NCI-H2107 (cell line): ENCODE measurements at regions not wholly inside any gene's neighbourhood (a gene's known extent, or its start where the extent isn't known, plus 50 kb on each side); places are given as distances from the start of the nearest gene placed in this dataset.

Experiments used
- DNase-seq: peaks from one replicate; lab custom pipeline; 2025; lab: John Stamatoyannopoulos, UW

DNA sequence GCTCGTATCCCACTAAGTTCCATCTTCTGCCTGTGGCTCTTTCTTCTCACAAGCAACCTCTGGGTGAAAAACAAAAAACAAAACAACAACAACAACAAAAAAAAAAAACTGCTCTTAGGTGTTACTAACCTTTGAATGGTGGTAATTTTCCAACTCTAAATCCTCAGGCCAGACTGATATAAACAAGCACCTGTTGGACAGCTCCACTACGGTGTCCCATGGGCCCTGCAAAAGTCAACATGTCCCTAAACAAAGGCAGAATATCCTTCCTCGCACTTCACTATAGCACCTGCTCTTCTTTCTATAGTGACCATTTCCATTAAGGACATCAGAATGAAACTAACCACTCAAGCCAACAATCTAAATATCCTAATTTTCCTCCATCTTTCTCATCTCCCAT lies 54.6 kb upstream of the PARM1 start:
- DNase-seq: no peak

DNA sequence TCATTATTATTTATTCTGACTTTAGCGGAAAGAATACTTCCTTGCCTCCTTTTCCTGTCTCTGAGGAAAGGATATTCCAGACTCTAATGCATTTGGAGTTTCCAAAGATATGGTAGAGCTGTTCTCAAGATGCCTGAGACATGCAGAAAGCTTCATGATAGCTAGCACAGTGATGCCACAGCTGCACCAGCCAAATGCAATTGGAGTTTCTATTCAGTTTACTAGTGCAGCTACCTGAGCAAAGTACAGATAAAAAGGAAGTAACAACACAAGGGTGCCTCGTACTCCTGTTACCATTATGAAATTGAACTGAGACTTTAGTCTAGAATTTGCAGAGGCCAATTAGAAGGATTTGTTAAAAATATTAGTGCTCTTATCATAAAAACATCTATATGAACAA lies 57.5 kb upstream of the PARM1 start:
- no peak for DNase-seq

- no peak for DNase-seq
Observed at GRCh38 chr4:74874753-74875367, 58.1 kb upstream of the PARM1 start.

- DNase-seq: peak; percentile 0
Observed at GRCh38 chr4:74873545-74874301, 59.2 kb upstream of the PARM1 start.

DNA sequence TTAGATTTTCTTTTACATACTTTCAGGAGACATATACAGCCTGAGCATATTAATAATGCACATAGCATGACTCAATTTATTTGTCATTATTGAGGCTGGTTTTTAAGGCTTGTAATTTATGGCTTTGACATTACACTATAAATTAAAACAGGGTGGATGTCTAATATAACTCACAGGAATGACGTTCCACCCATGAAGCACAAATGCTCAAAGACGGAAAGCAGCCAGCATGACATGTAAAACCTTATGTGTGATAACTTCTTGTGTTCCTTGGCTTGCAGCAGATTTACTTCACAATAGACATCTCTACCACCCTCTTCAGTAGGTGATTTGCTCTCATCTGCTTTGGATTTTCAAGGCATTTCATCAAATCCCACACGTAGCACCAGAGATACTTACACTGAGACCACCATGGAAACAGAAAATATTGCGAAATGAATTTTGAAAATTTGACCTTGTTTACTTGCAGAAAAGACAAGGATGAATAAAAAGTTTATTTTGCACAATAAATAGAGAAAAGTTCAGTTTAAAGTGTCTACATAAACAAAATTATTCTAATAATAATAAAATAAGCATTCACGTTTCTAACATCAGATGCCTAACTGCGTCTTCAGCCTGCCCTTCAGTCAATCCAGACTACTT lies 64.7 kb upstream of the BTC start:
- DNase-seq: no peak

DNA sequence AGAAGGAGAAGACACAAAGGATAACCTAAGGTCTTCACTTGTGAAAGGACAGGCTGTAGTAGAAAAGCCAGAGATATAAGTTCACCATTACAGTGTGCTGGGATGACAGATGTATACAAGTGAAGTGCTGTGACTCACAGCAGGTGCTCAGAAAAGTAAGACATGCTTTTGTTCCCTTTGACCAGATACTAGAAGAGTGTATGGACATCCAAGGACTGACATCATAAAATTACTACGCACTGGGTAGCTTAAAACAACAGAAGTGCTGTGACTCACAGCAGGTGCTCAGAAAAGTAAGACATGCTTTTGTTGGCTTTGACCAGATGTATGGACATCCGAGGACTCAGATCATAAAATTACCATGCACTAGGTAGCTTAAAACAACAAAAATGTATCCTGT lies 61.6 kb upstream of the BTC start:
- DNase-seq: no peak

DNA sequence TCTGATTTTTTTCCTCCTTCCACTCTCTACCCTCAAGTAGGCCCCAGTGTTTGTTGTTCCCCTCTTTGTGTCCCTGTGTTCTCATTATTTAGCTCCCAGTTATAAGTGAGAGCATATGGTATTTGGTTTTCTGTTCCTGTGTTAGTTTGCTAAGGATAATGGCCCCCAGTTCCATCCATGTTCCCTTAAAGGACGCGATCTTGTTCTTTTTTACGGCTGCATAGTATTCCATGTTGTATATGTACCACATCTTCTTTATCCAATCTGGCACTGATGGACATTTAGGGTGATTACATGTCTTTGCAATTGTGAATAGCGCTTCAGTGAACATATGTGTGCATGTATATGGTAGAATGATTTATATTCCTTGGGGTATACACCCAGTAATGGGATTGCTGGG lies 54.5 kb upstream of the BTC start:
- no peak for DNase-seq

GRCh38 chr4:74845834-74846233 lies 51.5 kb upstream of the BTC start:
- no peak for DNase-seq
